Suprapubic skin (tissue), 4 donors: ENCODE measurements at regions not wholly inside any gene's neighbourhood (a gene's known extent, or its start where the extent isn't known, plus 50 kb on each side); places are given as distances from the start of the nearest gene placed in this dataset.

ENCODE experiments used
- POLR2A ChIP-seq, 2 donors: fragments of 450-650 bp; IDR thresholded peaks; one replicate each; pipeline ENCODE4 v1.6.1; 2017; ENCODE audit warnings: antibody characterized with exemption in 2 of 2, mild to moderate bottlenecking in 2 of 2, moderate library complexity in 2 of 2
- POLR2AphosphoS5 ChIP-seq, 3 donors: sonication (generic); formaldehyde crosslinking; IDR thresholded peaks; one replicate each; pipeline ENCODE4 v1.6.1; 2017; ENCODE audit warnings: antibody characterized with exemption in 3 of 3
- TF ChIP-seq, protein P1 (sequence below), 2 donors: fragments of 200-600 bp in 1 of 2; fragments of 450-650 bp in 1 of 2; sonication (generic) in 1 of 2; IDR thresholded peaks; one replicate each; pipeline ENCODE4 v1.5.1; 2016 to 2019; ENCODE audit warnings: antibody characterized with exemption in 2 of 2, mild to moderate bottlenecking in 1 of 2, moderate library complexity in 1 of 2

DNA sequence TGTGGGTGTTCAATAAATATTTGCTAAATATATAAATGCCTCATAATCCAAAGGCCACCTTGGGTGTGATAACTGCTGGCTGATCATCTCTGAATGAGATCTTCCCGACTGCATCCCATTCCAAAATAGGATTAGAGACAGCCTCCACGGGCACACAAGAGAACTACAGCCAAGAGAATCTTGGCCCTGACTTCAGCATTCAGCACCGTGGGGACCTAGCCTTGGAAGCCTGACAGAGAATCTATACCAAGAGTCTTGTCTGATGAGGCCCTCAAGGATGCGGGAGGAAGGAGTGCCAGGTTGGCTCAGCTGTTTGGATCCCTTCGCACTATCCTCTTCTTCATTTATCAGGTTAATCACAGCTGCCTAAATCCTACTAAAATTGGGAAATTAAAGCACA is 85.8 kb downstream of the RBM43 start:
- TF ChIP-seq, protein P1, sequence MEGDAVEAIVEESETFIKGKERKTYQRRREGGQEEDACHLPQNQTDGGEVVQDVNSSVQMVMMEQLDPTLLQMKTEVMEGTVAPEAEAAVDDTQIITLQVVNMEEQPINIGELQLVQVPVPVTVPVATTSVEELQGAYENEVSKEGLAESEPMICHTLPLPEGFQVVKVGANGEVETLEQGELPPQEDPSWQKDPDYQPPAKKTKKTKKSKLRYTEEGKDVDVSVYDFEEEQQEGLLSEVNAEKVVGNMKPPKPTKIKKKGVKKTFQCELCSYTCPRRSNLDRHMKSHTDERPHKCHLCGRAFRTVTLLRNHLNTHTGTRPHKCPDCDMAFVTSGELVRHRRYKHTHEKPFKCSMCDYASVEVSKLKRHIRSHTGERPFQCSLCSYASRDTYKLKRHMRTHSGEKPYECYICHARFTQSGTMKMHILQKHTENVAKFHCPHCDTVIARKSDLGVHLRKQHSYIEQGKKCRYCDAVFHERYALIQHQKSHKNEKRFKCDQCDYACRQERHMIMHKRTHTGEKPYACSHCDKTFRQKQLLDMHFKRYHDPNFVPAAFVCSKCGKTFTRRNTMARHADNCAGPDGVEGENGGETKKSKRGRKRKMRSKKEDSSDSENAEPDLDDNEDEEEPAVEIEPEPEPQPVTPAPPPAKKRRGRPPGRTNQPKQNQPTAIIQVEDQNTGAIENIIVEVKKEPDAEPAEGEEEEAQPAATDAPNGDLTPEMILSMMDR (IDR thresholded peaks at IDR 0.05), result no peak
- no peak for TF ChIP-seq POLR2AphosphoS5 (IDR thresholded peaks at IDR 0.05)
- TF ChIP-seq POLR2A (IDR thresholded peaks at IDR 0.05), result no peak
